BLaER1 treated with 17β-estradiol and CSF1 and Interleukin-3, amounts not matched to agents 10 nM and 100 nM (cell line): ENCODE measurements at regions not wholly inside any gene's neighbourhood (a gene's known extent, or its start where the extent isn't known, plus 50 kb on each side); places are given as distances from the start of the nearest gene placed in this dataset.
A peak's percentile ranks its signal among the peaks of the same experiment; 100 is the strongest.
"Not testable (repeated sequence)": the region's sequence is repeated elsewhere in the genome, so short reads cannot be mapped to it uniquely, and the experiment has no call there.

Experiments used
- H3K27ac ChIP-seq, 11 experiments: shearing (Covaris generic); formaldehyde crosslinking; 2 replicates each; pipeline ENCODE4 v1.8.1; 2022
- H3K27me3 ChIP-seq, 11 experiments: shearing (Covaris generic); formaldehyde crosslinking; 2 replicates each; pipeline ENCODE4 v1.8.1; 2022
- H3K36me3 ChIP-seq, 11 experiments: shearing (Covaris generic); formaldehyde crosslinking; 2 replicates each; pipeline ENCODE4 v1.8.1; 2022
- H3K4me1 ChIP-seq, 10 experiments: shearing (Covaris generic); formaldehyde crosslinking; 2 replicates each; pipeline ENCODE4 v1.8.1; 2022
- H3K4me2 ChIP-seq, 11 experiments: shearing (Covaris generic); formaldehyde crosslinking; 2 replicates each; pipeline ENCODE4 v1.8.1; 2022
- H3K4me3 ChIP-seq, 10 experiments: shearing (Covaris generic); formaldehyde crosslinking; 2 replicates each; pipeline ENCODE4 v1.8.1; 2022
- H3K9ac ChIP-seq, 11 experiments: shearing (Covaris generic); formaldehyde crosslinking; 2 replicates each; pipeline ENCODE4 v1.8.1; 2022
- H3K9me3 ChIP-seq, 11 experiments: shearing (Covaris generic); formaldehyde crosslinking; replicated peaks in 1 of 11; 2 replicates each; pipeline ENCODE4 v1.8.1; 2022
- H4K20me1 ChIP-seq, 11 experiments: shearing (Covaris generic); formaldehyde crosslinking; 2 replicates each; pipeline ENCODE4 v1.8.1; 2022
- Cebpa-rat ChIP-seq, 11 experiments: shearing (Covaris generic); IDR thresholded peaks; 2 replicates each; pipeline ENCODE4 v1.8.1; 2022

DNA sequence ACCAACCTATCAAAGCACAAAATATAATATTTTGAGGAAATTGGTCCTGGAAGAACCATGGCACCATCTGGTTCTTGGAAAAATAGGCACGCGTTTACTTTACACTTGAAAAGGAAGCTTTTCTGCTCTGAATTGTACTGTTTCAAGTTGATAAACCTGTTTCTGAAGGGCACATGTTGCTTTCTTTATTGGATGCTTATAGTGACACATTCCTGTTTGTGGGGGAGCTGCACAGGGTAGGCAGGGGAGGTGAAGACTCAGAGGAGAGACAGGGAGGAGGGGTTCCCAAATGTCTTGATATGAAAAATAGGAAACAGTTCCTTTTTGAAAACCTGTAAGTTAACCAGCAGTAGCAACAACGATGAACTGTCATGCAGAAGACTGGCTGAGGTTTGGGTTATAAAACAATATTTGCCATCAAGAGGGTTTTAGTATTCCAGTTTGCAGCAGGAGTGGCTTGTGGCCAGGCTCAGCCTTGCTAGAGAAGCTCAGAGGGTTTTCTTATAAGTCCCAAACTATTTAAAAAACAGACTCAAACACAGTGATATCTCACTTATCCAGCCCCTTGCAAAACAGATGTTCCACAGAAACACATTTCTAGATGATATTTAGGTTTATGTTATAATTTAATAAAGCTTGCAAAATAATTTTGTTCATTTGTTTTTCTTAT is 127.0 kb upstream of the MROH9 start:
- Histone ChIP-seq H3K9me3 (no peaks in the 10 kb centered on the region), H3K4me2 (no peak overlapping the region), H3K9ac (no peak overlapping the region), H3K27me3 (no peaks in the 10 kb centered on the region), H4K20me1 (no peaks in the 10 kb centered on the region), H3K36me3 (no peaks in the 10 kb centered on the region), H3K4me1 (no peaks in the 10 kb centered on the region), H3K4me3 (no peak overlapping the region), H3K27ac (no peak overlapping the region)
- no peak for TF ChIP-seq Cebpa-rat (IDR thresholded peaks at IDR 0.05)

DNA sequence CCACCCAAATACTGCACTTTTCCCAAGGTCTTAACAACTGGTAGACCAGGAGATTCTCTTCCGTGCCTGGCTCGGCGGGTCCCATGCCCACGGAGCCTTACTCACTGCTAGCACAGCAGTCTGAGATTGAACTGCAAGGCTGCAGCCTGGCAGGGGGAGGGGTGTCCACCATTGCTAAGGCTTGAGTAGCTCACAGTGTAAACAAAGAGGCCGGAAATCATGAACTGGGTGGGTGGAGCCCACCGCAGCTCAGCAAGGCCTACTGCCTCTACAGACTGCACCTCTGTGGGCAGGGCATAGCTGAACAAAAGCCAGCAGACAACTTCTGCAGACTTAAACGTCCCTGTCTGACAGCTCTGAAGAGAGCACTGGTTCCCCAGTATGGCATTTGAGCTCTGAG is 124.3 kb upstream of the MROH9 start:
- not testable (repeated sequence) for H4K20me1 ChIP-seq, H3K4me3 ChIP-seq, H3K27ac ChIP-seq, H3K36me3 ChIP-seq, H3K4me1 ChIP-seq, H3K9me3 ChIP-seq, H3K9ac ChIP-seq, H3K4me2 ChIP-seq, H3K27me3 ChIP-seq

DNA sequence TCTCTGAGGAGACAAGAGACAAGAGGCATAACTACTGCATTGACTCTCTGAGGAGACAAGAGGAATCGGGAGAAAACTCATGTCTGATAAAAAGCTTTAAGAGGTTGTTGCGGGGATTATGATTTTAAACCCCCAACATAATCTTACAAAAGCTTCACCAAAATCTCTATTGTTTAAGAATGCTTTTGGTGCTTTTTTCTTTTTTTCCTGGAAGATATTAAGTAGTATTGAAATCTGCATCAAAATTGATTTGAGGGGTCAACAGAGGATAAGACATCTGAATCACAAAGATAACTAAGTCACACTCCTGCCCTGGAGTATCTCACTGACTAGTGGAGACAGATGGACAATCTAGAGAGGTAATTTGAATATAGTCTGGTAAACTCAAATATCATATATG is 115.6 kb upstream of the MROH9 start:
- no peak overlapping the region for H3K4me2 ChIP-seq
- no peaks in the 10 kb centered on the region for H3K36me3 ChIP-seq
- no peak overlapping the region for H3K9ac ChIP-seq
- no peak overlapping the region for H3K4me3 ChIP-seq
- no peaks in the 10 kb centered on the region for H3K4me1 ChIP-seq
- H3K9me3 ChIP-seq, result 0 out of 22 replicates have a peak, but pooled peaks cover 0 to 4% (median 0%) of the 10 kb centered on the region in 11 experiments
- no peak for TF ChIP-seq Cebpa-rat (IDR thresholded peaks at IDR 0.05)
- H3K27ac ChIP-seq, result no peak overlapping the region
- no peaks in the 10 kb centered on the region for H3K27me3 ChIP-seq
- H4K20me1 ChIP-seq, result no peaks in the 10 kb centered on the region

DNA sequence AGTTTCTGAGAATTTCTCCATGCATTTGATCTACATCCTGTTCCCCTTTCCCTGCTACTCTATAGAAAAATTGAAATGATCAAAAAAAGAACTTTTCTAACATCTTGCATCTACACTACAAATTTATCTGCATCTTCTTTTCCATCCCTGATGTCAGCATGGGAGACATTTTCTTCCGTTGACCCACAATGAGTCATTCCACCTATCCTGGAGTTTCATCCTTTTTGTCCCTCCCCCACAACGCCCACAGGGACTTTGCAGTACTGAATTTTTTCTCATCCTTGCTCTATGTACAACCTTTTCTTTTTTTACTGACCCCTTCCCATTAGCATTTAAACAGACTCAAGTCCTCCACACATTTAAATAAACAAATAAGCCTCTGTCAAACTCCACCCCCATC is 112.2 kb upstream of the MROH9 start:
- no peak for TF ChIP-seq Cebpa-rat (IDR thresholded peaks at IDR 0.05)
- no peaks in the 10 kb centered on the region for H3K9me3 ChIP-seq
- no peaks in the 10 kb centered on the region for H3K4me1 ChIP-seq

DNA sequence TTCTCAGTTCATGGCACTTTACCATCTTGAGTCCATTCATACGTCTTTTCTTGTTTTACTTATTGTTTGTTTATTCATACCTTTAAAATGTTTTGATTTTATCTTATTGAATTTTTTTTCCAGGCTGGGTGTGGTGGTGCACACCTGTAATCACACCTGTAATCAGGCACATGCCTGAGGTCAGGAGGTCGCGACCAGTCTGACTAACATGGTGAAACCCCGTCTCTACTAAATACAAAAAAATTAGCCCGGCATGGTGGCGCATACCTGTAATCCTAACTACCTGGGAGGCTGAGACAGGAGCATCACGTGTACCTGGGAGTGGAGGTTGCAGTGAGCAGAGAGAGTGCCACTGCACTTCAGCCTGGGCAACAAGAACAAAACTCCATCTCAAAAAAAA is 104.1 kb upstream of the MROH9 start:
- Histone ChIP-seq H4K20me1 (no peaks in the 10 kb centered on the region), H3K4me1 (no peaks in the 10 kb centered on the region), H3K27me3 (no peaks in the 10 kb centered on the region), H3K9me3 (peaks cover 0 to 13% (median 8%) of the 10 kb centered on the region in 11 experiments; a peak in 14 of 22 replicates), H3K4me2 (no peak overlapping the region), H3K36me3 (no peaks in the 10 kb centered on the region), H3K9ac (no peak overlapping the region), H3K4me3 (no peak overlapping the region), H3K27ac (no peak overlapping the region)
- no peak for TF ChIP-seq Cebpa-rat (IDR thresholded peaks at IDR 0.05)

More for the DNA sequence above, 112.2 kb upstream of the MROH9 start:
- Histone ChIP-seq H3K27me3 (no peaks in the 10 kb centered on the region), H3K9ac (no peak overlapping the region), H3K4me3 (no peak overlapping the region), H3K4me2 (no peak overlapping the region), H4K20me1 (no peaks in the 10 kb centered on the region), H3K27ac (no peak overlapping the region), H3K36me3 (no peaks in the 10 kb centered on the region)

DNA sequence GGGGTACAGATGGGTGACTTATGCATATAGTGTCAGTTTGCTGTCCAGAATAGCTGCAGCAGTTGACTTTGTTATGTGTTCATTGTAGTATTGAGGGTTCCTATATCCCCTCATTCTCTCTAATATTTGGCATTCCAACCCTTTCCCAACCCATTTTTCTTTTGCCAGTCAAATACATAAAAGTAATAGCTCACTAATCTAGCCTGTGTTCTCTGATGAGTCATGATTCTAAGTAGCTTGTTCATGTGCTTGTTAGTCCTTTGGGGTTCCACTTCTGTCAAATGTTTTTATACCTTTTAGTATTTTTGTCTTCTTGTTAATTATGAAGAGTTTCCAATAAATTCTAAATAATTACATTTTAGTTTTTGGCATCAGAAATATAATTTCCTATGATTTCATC is 99.2 kb upstream of the MROH9 start:
- TF ChIP-seq Cebpa-rat (IDR thresholded peaks at IDR 0.05), result no peak
- no peaks in the 10 kb centered on the region for H3K4me1 ChIP-seq
- no peaks in the 10 kb centered on the region for H3K36me3 ChIP-seq
- H3K9me3 ChIP-seq, result peaks cover 0 to 13% (median 8%) of the 10 kb centered on the region in 11 experiments; a peak in 14 of 22 replicates
- H3K4me2 ChIP-seq, result no peak overlapping the region
- H3K9ac ChIP-seq, result no peak overlapping the region
- H3K4me3 ChIP-seq, result no peak overlapping the region
- H3K27me3 ChIP-seq, result no peaks in the 10 kb centered on the region
- no peak overlapping the region for H3K27ac ChIP-seq
- no peaks in the 10 kb centered on the region for H4K20me1 ChIP-seq

DNA sequence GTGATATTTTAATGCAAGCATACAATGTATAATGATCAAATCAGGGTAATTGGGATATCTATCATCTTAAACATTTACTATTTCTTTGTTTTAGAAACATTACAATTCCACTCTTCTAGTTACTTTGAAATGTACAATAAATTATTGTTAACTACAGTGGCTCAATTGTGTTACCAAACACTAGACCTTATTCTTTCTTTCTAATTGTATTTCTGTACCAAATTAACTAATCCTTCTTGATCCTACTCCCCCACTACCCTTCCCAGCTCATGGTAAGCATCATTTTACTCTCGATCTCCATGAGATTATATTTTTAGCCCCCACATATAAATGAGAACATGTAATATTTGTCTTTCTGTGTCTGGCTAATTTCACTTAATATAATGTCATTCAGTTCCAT is 95.0 kb upstream of the MROH9 start:
- no peaks in the 10 kb centered on the region for H3K27me3 ChIP-seq
- no peak overlapping the region for H3K4me3 ChIP-seq
- H3K9ac ChIP-seq, result no peak overlapping the region
- no peaks in the 10 kb centered on the region for H4K20me1 ChIP-seq
- H3K27ac ChIP-seq, result no peak overlapping the region
- no peaks in the 10 kb centered on the region for H3K9me3 ChIP-seq
- no peak overlapping the region for H3K4me2 ChIP-seq
- H3K36me3 ChIP-seq, result no peaks in the 10 kb centered on the region
- no peaks in the 10 kb centered on the region for H3K4me1 ChIP-seq
- TF ChIP-seq Cebpa-rat (IDR thresholded peaks at IDR 0.05), result no peak

DNA sequence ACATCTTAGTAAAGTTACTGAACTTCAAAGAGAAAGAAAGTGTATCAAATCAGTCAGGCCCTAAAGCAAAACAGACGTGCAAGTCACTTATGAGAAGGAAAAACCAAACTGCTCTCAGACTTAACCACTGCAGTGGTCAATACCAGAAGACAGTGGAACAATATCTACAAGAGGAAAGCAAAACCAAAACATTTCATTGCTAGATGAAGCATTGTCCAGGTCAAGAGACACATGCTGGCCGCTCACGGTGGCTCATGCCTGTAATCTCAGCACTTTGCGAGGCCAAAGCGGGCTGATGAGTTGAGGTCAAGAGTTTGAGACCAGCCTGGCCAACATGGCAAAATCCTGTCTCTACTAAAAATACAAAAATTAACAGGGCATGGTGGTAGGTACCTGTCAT is 82.0 kb upstream of the MROH9 start:
- no peaks in the 10 kb centered on the region for H3K9me3 ChIP-seq
- no peak for TF ChIP-seq Cebpa-rat (IDR thresholded peaks at IDR 0.05)
- peak overlapping the region in 3 of 11 experiments; percentile 38 to 59 (median 43); a peak in 5 of 22 replicates for H3K4me2 ChIP-seq
- 0 out of 22 replicates have a peak overlapping the region, but pooled peaks of 1 of the 11 experiments have one; percentile 26 for H3K27ac ChIP-seq
- no peaks in the 10 kb centered on the region for H4K20me1 ChIP-seq
- H3K27me3 ChIP-seq, result no peaks in the 10 kb centered on the region
- peaks cover 0 to 18% (median 0%) of the 10 kb centered on the region in 10 experiments; a peak in 4 of 20 replicates for H3K4me1 ChIP-seq
- H3K9ac ChIP-seq, result no peak overlapping the region
- H3K36me3 ChIP-seq, result no peaks in the 10 kb centered on the region
- no peak overlapping the region for H3K4me3 ChIP-seq

DNA sequence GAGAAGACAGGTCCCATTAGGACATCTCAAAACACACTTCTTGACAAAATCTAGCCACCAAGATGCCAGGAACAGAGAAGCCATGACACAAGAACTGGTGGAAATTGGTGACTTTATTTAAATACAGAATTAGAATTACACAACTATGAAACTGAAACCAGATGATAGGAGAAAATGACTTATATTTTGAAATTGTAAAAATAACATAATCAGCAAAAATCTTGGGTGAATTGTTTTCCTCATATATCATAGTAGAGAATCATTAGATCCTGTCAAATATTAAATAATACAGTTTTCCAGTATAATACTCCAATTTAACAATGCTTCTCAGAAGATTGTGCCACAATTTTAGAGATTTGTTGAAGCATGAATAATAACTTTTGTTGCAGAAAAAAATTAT is 81.5 kb upstream of the MROH9 start:
- 0 out of 22 replicates have a peak overlapping the region, but pooled peaks of 1 of the 11 experiments have one; percentile 26 for H3K27ac ChIP-seq
- H3K9me3 ChIP-seq, result no peaks in the 10 kb centered on the region
- no peak overlapping the region for H3K9ac ChIP-seq
- H3K4me3 ChIP-seq, result no peak overlapping the region
- no peaks in the 10 kb centered on the region for H4K20me1 ChIP-seq
- TF ChIP-seq Cebpa-rat (IDR thresholded peaks at IDR 0.05), result no peak
- no peaks in the 10 kb centered on the region for H3K27me3 ChIP-seq
- no peaks in the 10 kb centered on the region for H3K36me3 ChIP-seq
- H3K4me2 ChIP-seq, result peak overlapping the region in 3 of 11 experiments; percentile 38 to 59 (median 43); a peak in 6 of 22 replicates
- peaks cover 0 to 18% (median 0%) of the 10 kb centered on the region in 10 experiments; a peak in 4 of 20 replicates for H3K4me1 ChIP-seq

DNA sequence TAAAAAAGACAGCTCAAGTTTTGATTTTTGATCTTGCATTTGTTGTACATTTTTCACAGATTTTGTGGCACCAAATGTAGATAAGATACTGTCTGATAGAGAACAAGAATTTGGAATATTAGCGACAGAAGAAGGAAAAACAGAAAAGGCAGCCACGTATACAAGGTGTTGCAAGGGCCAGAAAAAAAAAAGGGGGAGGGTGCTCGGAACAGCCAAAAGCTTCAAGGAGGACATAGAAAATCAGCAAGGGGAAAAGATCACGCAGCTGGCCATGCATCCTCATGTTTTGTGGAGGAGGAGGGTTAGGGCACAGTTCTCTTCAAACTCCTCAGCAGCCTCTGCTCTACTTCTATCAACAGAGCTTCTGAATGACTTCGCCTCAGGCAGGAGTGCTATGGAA is 80.7 kb upstream of the MROH9 start:
- Histone ChIP-seq H3K4me2 (no peak overlapping the region), H3K27ac (no peak overlapping the region), H3K36me3 (no peaks in the 10 kb centered on the region), H4K20me1 (no peaks in the 10 kb centered on the region), H3K9ac (no peak overlapping the region), H3K4me1 (peaks cover 0 to 18% (median 0%) of the 10 kb centered on the region in 10 experiments; a peak in 4 of 20 replicates), H3K4me3 (no peak overlapping the region), H3K9me3 (no peaks in the 10 kb centered on the region), H3K27me3 (no peaks in the 10 kb centered on the region)
- TF ChIP-seq Cebpa-rat (IDR thresholded peaks at IDR 0.05), result no peak
